ENCODE measurements at regions not wholly inside any gene's neighbourhood (a gene's known extent, or its start where the extent isn't known, plus 50 kb on each side); places are given as distances from the start of the nearest gene placed in this dataset.
"Not testable (repeated sequence)": the region's sequence is repeated elsewhere in the genome, so short reads cannot be mapped to it uniquely, and the experiment has no call there.

DNA sequence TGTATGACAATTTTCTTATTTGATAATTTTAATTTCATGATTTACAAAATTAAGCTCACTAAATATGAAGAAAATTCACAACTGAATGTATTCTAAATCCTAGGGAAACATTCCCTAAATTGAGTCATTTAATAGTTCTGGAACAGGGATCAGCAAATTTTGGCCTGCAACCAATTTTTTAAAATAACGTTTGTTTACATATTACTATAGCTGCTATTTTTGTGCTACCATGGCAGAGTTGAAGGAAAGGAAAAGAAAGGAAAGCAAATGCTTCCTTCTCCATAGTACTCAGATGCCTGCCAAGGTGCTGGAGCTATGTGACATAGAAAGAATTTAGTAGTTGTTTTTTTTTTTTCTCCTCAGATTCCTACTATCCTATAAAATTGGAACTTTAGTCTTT, 1307.7 kb upstream of the LRRTM3 start:
- no peak for DNase-seq (ENCODE audit: low read depth, low spot score)
- Histone ChIP-seq H3K4me1 (ENCODE audit: insufficient read depth, insufficient read length) (no peaks in the 10 kb centered on the region), H3K9ac (ENCODE audit: insufficient read length, low read depth) (no peak overlapping the region), H3K36me3 (ENCODE audit: insufficient read depth, insufficient read length, low read length) (no peaks in the 10 kb centered on the region), H3K27me3 (ENCODE audit: insufficient read depth, insufficient read length) (no peaks in the 10 kb centered on the region), H3K4me3 (ENCODE audit: insufficient read length, low read depth) (no peak overlapping the region), H3K9me3 (ENCODE audit: insufficient read depth, low read length) (peaks cover 26% of the 10 kb centered on the region)
- no peak for TF ChIP-seq SUZ12 (IDR thresholded peaks at IDR 0.05; ENCODE audit: extremely low read depth, insufficient read depth, insufficient read length)

DNA sequence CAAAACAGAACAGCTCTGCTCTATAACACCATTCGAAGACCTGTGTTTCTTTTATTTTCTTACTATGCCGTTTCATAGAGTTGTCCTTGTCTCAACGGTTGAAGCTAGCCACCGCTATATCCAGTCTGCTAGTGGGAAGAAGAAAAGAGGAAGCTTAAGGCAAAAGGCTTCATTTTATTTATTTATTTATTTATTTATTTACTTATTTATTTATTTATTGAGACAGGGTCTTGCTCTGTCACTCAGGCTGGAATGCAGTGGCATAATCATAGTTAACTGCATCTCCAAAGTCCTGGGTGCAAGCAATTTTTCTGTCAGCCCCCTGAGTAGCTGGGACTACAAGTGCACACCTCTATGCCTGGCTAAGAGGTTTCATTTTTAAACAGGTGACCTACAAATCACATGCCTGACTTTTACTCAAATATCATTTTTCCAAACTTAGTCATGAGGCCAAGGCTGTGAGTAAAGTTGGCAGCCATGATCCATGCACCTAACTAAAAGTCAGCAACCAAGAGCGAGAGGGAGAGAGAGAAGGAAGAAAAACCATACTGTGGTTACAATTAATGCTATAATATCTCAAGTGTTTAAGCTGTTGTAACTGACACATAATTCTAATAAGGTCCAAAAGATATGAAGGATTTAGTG, 1305.3 kb upstream of the LRRTM3 start:
- Histone ChIP-seq H3K27me3 (ENCODE audit: insufficient read depth, insufficient read length) (no peaks in the 10 kb centered on the region), H3K9ac (ENCODE audit: insufficient read length, low read depth) (no peak overlapping the region), H3K36me3 (ENCODE audit: insufficient read depth, insufficient read length, low read length) (no peaks in the 10 kb centered on the region), H3K9me3 (ENCODE audit: insufficient read depth, low read length) (peaks cover 8% of the 10 kb centered on the region; the same call in 1 of the 2 replicates), H3K4me3 (ENCODE audit: insufficient read length, low read depth) (no peak overlapping the region), H3K4me1 (ENCODE audit: insufficient read depth, insufficient read length) (no peaks in the 10 kb centered on the region)
- TF ChIP-seq SUZ12 (IDR thresholded peaks at IDR 0.05; ENCODE audit: extremely low read depth, insufficient read depth, insufficient read length) (no peak), YY1 (IDR thresholded peaks at IDR 0.05; ENCODE audit: insufficient read depth, insufficient read length) (no peak), ZNF274 (IDR thresholded peaks at IDR 0.05; ENCODE audit: low read depth, low read length) (no peak)
- DNase-seq (ENCODE audit: low read depth, low spot score) = no peak

DNA sequence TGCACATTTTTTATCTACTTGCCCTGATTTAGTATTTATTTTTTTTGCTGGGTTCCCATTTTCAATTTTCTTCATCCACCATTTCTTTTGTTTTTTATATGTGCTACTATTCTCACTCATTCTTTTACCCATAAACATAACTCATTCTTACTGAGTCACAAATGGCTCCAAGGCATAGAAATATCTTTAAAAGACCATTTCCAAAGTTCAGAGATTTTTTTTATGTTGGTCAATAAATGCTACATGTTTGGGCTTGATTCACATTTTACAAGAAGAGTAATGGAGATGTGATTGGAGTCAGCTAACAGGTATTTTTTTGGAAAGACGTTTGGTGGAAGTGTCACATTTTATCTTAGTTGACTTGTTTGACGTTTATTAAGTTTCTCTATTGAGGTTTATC, 1303.2 kb upstream of the LRRTM3 start:
- Histone ChIP-seq H3K27me3 (ENCODE audit: insufficient read depth, insufficient read length) (no peaks in the 10 kb centered on the region), H3K36me3 (ENCODE audit: insufficient read depth, insufficient read length, low read length) (no peaks in the 10 kb centered on the region), H3K9ac (ENCODE audit: insufficient read length, low read depth) (no peak overlapping the region), H3K4me1 (ENCODE audit: insufficient read depth, insufficient read length) (no peaks in the 10 kb centered on the region), H3K4me3 (ENCODE audit: insufficient read length, low read depth) (no peak overlapping the region), H3K9me3 (ENCODE audit: insufficient read depth, low read length) (no peaks in the 10 kb centered on the region)
- TF ChIP-seq SUZ12 (IDR thresholded peaks at IDR 0.05; ENCODE audit: extremely low read depth, insufficient read depth, insufficient read length) (no peak), ZNF274 (IDR thresholded peaks at IDR 0.05; ENCODE audit: low read depth, low read length) (no peak), YY1 (IDR thresholded peaks at IDR 0.05; ENCODE audit: insufficient read depth, insufficient read length) (no peak)
- no peak for DNase-seq (ENCODE audit: low read depth, low spot score)

DNA sequence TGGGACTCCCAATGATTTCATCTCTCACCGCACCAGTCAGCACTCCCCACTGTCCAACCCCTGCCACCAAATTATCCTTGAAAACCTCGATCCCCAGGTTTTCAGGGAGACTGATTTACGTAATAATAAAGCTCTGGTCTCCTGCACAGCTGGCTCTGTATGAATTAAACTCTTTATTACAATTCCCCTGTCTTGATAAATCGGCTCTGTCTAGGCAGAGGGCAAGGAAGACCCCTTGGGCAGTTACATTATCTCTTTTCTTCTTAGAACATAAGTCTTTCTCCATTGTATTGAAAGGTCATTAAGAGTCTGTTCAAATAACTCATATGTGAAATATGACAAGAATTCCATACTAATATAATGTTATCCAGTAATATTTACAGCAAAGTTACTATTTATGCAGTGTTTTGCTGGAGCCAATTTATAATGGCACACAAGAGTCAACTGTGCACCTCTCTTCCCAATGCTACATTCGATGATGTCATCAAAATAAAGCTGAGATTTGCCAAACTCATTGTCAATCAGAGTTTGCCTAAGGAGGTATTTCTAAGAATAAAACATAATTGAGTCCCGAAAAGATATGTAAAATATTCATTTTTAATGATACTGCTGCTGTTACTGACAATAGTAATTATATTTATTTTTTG, 1297.2 kb upstream of the LRRTM3 start:
- H3K27me3 ChIP-seq (ENCODE audit: insufficient read depth, insufficient read length) = no peaks in the 10 kb centered on the region
- TF ChIP-seq SUZ12 (IDR thresholded peaks at IDR 0.05; ENCODE audit: extremely low read depth, insufficient read depth, insufficient read length) (no peak), YY1 (IDR thresholded peaks at IDR 0.05; ENCODE audit: insufficient read depth, insufficient read length) (no peak), ZNF274 (IDR thresholded peaks at IDR 0.05; ENCODE audit: low read depth, low read length) (no peak)
- H3K4me1 ChIP-seq (ENCODE audit: insufficient read depth, insufficient read length) = no peaks in the 10 kb centered on the region
- H3K4me3 ChIP-seq (ENCODE audit: insufficient read length, low read depth) = no peak overlapping the region
- H3K36me3 ChIP-seq (ENCODE audit: insufficient read depth, insufficient read length, low read length) = no peaks in the 10 kb centered on the region
- peaks cover 3% of the 10 kb centered on the region; the same call in 1 of the 2 replicates for H3K9me3 ChIP-seq (ENCODE audit: insufficient read depth, low read length)
- no peak for DNase-seq (ENCODE audit: low read depth, low spot score)
- no peak overlapping the region for H3K9ac ChIP-seq (ENCODE audit: insufficient read length, low read depth)

DNA sequence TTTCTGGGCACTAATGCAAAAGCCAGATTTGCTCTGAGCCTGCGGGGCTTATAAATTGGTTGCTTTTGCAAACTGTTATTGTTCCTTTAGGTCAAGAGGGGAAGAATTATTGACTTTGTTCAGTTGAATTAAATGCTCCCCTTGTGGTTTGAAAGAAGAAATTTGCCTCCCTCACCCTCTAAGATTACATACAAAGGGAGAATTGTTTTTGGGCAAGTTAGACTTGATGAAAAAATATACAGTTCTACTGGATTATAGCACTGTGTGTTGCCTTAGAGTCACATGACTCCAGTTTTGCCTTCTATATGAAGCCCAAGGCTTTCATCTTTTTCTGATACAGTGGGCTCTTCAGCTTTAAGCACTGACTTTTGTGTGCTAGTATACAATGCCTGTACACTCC, 1265.8 kb upstream of the LRRTM3 start:
- H3K9me3 ChIP-seq (ENCODE audit: insufficient read depth, low read length) = peaks cover 7% of the 10 kb centered on the region; the same call in 1 of the 2 replicates
- no peak overlapping the region for H3K9ac ChIP-seq (ENCODE audit: insufficient read length, low read depth)
- TF ChIP-seq SUZ12 (IDR thresholded peaks at IDR 0.05; ENCODE audit: extremely low read depth, insufficient read depth, insufficient read length) (no peak), ZNF274 (IDR thresholded peaks at IDR 0.05; ENCODE audit: low read depth, low read length) (no peak), YY1 (IDR thresholded peaks at IDR 0.05; ENCODE audit: insufficient read depth, insufficient read length) (no peak)
- no peaks in the 10 kb centered on the region for H3K4me1 ChIP-seq (ENCODE audit: insufficient read depth, insufficient read length)
- H3K27me3 ChIP-seq (ENCODE audit: insufficient read depth, insufficient read length) = no peaks in the 10 kb centered on the region
- H3K36me3 ChIP-seq (ENCODE audit: insufficient read depth, insufficient read length, low read length) = no peaks in the 10 kb centered on the region
- DNase-seq (ENCODE audit: low read depth, low spot score) = no peak
- no peak overlapping the region for H3K4me3 ChIP-seq (ENCODE audit: insufficient read length, low read depth)

DNA sequence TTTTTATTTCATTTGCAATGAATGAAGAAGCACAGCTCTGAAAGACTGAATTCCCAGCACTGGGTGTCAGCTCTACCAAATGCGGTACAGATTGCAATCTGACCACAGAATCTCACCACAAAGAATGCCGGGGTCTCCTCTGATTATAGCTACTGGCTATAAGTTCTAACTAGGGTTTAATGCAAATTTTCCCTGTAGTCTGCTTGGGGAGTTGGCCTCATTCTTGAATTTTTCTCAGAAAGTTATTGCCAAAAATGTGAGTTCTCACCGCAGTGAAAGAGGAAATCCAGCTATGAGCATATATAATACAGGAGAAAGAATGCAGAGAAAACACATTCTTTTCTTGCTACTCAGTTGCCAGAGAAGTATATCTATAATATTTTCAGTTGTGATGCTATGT, 1255.7 kb upstream of the LRRTM3 start:
- H3K36me3 ChIP-seq (ENCODE audit: insufficient read depth, insufficient read length, low read length) = no peaks in the 10 kb centered on the region
- no peak overlapping the region for H3K4me3 ChIP-seq (ENCODE audit: insufficient read length, low read depth)
- H3K4me1 ChIP-seq (ENCODE audit: insufficient read depth, insufficient read length) = no peaks in the 10 kb centered on the region
- H3K27me3 ChIP-seq (ENCODE audit: insufficient read depth, insufficient read length) = no peaks in the 10 kb centered on the region
- H3K9me3 ChIP-seq (ENCODE audit: insufficient read depth, low read length) = no peaks in the 10 kb centered on the region
- TF ChIP-seq ZNF274 (IDR thresholded peaks at IDR 0.05; ENCODE audit: low read depth, low read length) (no peak), SUZ12 (IDR thresholded peaks at IDR 0.05; ENCODE audit: extremely low read depth, insufficient read depth, insufficient read length) (no peak), YY1 (IDR thresholded peaks at IDR 0.05; ENCODE audit: insufficient read depth, insufficient read length) (no peak)
- no peak overlapping the region for H3K9ac ChIP-seq (ENCODE audit: insufficient read length, low read depth)
- DNase-seq (ENCODE audit: low read depth, low spot score) = no peak

DNA sequence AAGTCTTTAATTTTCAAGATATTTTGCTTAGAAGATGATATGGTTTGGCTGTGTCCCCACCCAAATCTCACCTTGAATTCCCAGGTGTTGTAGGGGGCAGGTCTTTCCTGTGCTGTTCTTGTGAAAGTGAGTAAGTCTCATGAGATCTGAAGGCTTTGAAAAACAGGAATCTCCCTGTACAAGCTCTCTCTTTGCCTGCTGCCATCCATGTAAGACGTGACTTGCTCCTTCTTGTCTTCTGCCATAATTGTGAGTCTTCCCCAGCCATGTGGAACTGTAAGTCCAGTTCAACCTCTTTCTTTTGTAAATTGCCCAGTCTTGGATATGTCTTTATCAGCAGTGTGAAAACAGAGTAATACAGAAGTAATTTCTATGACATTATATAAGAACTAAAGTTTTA, 1255.2 kb upstream of the LRRTM3 start:
- H3K9me3 ChIP-seq (ENCODE audit: insufficient read depth, low read length); H3K4me1 ChIP-seq (ENCODE audit: insufficient read depth, insufficient read length); H3K9ac ChIP-seq (ENCODE audit: insufficient read length, low read depth); H3K4me3 ChIP-seq (ENCODE audit: insufficient read length, low read depth); H3K36me3 ChIP-seq (ENCODE audit: insufficient read depth, insufficient read length, low read length); DNase-seq (ENCODE audit: low read depth, low spot score); H3K27me3 ChIP-seq (ENCODE audit: insufficient read depth, insufficient read length): not testable (repeated sequence)

Measured in NT2/D1 (cell line).